LHCN-M2 (cell line): ENCODE measurements at regions not wholly inside any gene's neighbourhood (a gene's known extent, or its start where the extent isn't known, plus 50 kb on each side); places are given as distances from the start of the nearest gene placed in this dataset.
A peak's percentile ranks its signal among the peaks of the same experiment; 100 is the strongest.
"Not testable (repeated sequence)": the region's sequence is repeated elsewhere in the genome, so short reads cannot be mapped to it uniquely, and the experiment has no call there.

Experiments used
- DNase-seq: peaks from one replicate; pipeline ENCODE4 v3.0.0-alpha.2; 2012; ENCODE audit warnings: low read depth

DNA sequence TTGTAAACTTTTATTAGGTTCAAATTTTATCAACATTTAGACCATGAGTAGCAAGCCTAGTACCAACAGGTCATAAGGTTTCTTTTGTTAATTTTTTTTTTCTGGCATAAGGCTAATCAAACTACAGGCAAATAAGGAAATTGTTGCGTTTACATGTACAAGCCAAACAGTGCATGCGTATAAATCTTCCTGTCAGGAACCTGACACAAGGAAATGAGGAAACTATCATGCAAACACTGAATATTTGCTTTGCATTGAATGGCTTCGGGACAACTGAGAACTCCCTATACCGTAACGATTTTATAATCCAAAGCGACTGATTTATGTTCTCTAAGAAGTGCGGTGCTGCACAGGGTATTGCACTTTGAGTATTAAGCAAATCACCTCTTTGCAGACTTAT lies 133.0 kb upstream of the TRPC4 start:
- no peak for DNase-seq

GRCh38 chr13:37997641-37998040 lies 128.1 kb upstream of the TRPC4 start:
- no peak for DNase-seq

GRCh38 chr13:37995092-37995491 lies 125.5 kb upstream of the TRPC4 start:
- peak; percentile 38 for DNase-seq

GRCh38 chr13:37986811-37987210 lies 117.2 kb upstream of the TRPC4 start:
- peak; percentile 5 for DNase-seq

DNA sequence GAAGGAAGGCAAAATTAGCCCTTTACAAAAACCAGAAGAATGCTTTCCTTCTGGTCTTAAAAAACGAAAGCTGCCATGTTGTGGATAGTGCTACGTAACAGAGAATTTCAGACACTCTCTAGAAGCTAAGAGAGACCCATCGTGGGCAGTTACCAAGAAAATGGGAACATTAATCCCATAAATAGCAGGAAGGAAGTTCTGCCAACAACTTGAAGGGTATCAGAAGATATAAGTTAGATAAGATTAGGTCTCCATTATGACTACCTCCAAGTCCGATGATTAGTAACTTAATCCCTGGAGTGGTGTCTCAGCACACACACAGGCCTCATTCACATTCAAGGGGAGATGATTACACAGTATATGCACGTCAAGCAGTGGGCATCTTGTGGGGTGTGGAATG lies 115.7 kb upstream of the TRPC4 start:
- no peak for DNase-seq

- no peak for DNase-seq
These were observed 114.8 kb upstream of the TRPC4 start for GRCh38 chr13:37984357-37984756.

GRCh38 chr13:37981932-37982331 lies 112.4 kb upstream of the TRPC4 start:
- DNase-seq = no peak

GRCh38 chr13:37978680-37979079 lies 109.1 kb upstream of the TRPC4 start:
- no peak for DNase-seq

DNA sequence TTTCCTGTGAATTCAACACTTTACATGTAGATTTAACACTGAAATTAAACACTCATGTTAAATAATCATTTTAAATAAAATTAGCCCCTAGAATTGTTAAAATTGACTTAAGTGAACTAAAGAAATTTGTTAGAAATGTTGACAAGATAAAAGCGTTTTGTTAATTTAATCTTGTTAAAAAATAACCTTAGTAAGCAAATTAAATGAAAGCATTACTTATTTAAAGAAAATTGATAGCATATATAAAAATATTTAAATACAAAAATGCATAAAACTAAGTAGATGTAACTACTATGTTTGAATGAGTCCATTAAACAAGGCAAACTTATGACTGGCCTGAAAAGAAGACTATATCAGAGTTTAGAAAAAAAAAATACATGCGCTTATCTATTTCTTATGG lies 99.0 kb upstream of the TRPC4 start:
- DNase-seq = no peak

GRCh38 chr13:37966266-37966665 lies 96.7 kb upstream of the TRPC4 start:
- DNase-seq = no peak

- no peak for DNase-seq
These were observed 90.9 kb upstream of the TRPC4 start for GRCh38 chr13:37960427-37960826.

DNA sequence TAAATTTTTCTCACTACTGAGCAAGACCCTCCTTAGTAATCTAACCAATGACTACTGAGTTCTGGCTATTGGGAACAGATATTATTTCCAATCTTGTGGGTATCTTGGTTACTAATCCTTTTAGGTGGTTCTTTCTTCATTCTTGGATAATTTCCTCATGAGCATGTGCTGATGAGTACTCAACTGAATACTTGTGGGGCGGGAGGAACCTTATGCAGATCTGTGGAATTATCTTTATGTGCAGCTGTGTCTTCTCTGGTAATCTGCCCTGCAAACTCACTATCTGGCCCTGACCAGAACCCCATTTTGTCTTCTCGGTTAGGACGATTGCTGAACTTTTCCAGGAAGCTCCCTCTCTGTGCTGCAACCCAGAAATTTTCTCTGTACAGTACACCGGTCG lies 89.7 kb upstream of the TRPC4 start:
- no peak for DNase-seq

DNA sequence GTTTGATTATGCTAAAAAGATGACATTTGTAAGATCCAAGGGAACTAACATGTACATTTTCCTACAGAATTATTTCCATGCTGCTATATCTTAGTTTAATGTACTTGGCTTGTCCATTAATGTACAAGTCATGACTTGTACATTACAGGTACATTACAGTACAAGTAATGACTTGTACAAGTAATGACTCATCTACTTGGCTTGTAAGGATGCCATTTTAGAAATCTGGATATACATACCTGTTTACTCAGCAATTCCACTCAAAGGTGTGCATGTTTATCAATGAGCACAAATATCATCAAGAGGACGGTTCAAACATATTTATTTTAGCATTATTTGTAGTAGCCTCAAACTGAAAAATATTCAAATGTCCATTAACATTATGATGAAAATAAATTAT lies 87.0 kb upstream of the TRPC4 start:
- no peak for DNase-seq

DNA sequence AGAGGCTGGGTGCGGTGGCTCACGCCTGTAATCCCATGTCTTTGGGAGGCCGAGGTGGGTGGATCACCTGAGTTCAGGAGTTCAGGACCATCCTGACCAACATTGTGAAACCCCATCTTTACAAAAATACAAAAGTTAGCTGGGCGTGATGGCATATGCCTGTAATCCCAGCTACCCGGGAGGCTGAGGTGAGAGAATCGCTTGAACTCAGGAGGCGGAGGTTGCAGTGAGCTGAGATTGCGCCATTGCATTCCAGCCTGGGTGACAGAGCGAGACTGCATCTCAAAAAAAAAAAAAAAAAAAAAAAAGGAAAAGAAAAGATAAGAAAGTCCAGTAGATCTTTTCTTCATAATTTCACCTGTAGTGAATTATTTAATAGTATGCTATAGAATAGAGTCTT lies 85.0 kb upstream of the TRPC4 start:
- DNase-seq = not testable (repeated sequence)

DNA sequence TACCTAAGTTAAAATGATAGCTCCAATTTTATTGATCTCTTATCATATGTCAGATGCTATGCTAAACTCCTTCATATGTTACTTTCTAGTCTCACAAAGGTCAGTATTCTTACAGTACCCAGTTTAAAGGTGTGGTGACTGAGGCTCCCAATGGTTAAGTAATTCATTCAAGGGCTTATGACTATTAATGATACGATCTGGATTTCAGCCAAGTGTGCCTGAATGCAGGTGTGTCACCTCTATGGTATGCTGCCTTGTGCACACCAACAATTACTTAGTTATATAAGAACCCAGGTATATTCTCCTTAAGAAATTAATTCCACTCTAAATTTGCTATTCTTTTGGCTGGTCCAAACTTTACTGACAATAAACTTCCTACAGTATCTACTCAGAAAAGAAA lies 84.6 kb upstream of the TRPC4 start:
- no peak for DNase-seq

DNA sequence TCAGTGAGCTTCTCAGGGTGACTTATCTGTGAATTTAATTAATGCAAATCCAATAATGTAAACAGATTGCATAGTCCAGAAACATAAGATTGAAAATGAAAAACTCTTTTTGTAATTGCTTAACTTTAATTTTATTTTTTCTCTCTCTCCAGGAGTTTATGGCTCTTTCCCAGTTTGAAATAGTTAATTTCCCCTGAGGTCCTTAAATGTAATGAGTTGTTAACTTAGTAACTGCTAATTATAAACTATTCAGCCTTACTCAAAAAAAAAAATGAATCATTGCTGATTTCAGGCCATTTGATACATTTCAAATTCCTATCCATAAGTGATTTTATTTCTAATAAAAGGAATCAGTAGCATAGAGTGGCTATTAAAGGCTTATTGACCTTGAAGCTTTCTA lies 84.1 kb upstream of the TRPC4 start:
- no peak for DNase-seq

- DNase-seq = no peak
These were observed 80.4 kb upstream of the TRPC4 start for GRCh38 chr13:37950016-37950415.

- DNase-seq = no peak
These were observed 78.0 kb upstream of the TRPC4 start for GRCh38 chr13:37947419-37948140.

DNA sequence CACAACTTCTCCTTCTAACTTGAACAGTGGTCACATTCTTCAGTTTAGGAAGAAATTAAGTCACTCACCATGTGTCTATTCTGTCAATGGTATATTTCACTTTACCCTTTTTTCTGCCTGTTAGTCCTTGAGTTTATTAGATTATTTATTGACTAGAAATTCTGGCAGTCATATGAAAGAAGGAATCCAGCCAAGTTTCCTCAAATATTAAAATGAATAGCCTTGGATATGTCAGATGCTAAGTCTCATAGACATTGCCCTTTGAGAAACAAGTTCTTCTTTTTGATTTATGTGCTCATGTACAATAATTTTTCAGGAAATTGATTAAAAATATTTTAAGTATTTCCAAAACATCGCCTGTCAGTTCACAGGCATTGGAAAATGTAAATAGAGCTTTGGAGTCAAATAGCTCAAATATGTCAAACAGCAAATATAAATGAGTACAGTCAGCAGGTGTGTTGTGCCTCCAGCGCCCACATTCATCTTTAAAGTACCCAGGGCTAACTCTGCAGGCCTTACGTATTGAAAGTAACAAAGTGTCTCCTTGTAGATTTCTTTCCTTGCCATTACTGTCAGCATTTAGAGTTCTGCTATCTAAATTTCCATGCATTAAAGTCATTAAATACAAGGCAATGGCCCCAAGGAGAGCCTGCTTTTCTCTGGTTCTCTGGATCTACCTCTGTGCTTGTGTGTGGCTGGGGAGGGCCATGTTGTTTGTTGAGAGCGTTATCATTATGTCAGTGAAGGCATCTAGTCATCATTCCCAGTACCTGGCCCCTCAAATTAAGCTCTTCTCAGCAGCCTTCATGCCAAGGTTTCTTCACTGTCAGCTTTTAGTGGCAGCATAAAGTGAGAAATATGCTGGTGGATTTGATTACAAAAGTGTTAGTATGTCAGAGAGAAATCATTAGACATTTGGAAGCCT lies 76.3 kb upstream of the TRPC4 start:
- no peak for DNase-seq

GRCh38 chr13:37944869-37945442 lies 75.4 kb upstream of the TRPC4 start:
- no peak for DNase-seq

DNA sequence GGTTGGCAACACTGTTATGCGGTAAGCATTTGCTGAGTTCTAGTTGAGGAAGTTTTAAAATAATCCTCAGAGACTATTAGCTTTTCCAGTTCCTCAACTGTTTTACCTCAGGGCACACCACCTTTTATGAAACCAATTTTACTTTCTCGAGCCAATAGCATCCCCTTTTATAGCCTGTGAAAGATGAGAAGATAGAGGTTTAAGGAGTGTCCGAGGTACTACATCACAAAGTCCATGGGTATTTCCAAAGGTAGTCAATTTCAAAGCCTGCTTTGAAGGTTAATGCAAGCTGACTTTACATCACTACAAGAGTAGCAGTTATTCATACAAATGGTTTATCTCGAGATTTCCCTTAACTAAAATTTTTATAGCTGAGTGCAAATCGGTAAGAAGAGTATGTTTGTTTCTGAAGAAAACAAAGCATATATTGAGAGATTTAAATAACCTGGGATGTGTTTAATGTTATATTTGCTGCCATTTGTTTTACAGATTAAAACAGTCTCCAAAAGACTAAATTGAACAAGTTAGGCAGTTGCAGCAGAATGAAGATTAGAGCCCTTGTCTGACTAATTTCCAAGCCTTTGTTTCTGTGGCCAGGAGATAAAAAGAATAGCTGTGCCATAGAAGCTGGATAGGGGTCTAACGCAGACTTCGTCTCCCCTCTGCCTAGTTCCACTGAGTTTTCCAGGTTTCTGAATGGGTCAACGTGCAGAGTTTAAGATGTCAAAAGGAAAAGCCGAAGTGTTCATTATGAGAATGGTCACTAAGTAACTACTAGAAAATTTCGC lies 74.7 kb upstream of the TRPC4 start:
- no peak for DNase-seq

- no peak for DNase-seq
These were observed 73.4 kb upstream of the TRPC4 start for GRCh38 chr13:37942929-37943328.
